ENCODE measurements at regions not wholly inside any gene's neighbourhood (a gene's known extent, or its start where the extent isn't known, plus 50 kb on each side); places are given as distances from the start of the nearest gene placed in this dataset.

DNA sequence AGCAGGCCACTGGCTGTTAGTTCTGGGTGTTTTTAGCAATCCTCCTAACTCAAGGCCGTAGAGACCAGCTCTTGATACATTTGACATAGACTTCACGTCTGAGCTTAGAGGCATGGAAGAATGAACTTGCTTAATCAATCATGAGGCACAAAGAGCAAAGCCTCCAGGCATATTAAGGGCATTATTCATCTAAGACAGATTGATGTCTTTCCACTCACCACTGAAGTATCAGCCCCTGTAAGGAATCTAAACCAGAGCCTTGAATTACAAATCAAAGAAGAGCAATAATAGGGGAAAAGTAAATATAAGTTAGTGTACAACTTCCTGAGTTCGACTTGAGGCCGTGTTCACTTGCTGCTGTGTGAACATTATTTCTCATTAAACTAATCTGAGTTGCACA, 1470.7 kb downstream of the AACS start:
- H3K4me3 Mint-ChIP-seq: no peak overlapping the region
- TF ChIP-seq, protein P1, sequence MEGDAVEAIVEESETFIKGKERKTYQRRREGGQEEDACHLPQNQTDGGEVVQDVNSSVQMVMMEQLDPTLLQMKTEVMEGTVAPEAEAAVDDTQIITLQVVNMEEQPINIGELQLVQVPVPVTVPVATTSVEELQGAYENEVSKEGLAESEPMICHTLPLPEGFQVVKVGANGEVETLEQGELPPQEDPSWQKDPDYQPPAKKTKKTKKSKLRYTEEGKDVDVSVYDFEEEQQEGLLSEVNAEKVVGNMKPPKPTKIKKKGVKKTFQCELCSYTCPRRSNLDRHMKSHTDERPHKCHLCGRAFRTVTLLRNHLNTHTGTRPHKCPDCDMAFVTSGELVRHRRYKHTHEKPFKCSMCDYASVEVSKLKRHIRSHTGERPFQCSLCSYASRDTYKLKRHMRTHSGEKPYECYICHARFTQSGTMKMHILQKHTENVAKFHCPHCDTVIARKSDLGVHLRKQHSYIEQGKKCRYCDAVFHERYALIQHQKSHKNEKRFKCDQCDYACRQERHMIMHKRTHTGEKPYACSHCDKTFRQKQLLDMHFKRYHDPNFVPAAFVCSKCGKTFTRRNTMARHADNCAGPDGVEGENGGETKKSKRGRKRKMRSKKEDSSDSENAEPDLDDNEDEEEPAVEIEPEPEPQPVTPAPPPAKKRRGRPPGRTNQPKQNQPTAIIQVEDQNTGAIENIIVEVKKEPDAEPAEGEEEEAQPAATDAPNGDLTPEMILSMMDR (IDR thresholded peaks at IDR 0.05): no peak
- peaks cover 38% of the 10 kb centered on the region for H3K9me3 Mint-ChIP-seq
- no peaks in the 10 kb centered on the region; the same call in 1 of the 2 replicates for H3K27me3 Mint-ChIP-seq (ENCODE audit: insufficient read depth)
- H3K4me1 Mint-ChIP-seq (ENCODE audit: low read depth): no peaks in the 10 kb centered on the region
- no peak for DNase-seq
- no peak overlapping the region for H3K27ac Mint-ChIP-seq
- H3K36me3 Mint-ChIP-seq (ENCODE audit: low read depth): no peaks in the 10 kb centered on the region

DNA sequence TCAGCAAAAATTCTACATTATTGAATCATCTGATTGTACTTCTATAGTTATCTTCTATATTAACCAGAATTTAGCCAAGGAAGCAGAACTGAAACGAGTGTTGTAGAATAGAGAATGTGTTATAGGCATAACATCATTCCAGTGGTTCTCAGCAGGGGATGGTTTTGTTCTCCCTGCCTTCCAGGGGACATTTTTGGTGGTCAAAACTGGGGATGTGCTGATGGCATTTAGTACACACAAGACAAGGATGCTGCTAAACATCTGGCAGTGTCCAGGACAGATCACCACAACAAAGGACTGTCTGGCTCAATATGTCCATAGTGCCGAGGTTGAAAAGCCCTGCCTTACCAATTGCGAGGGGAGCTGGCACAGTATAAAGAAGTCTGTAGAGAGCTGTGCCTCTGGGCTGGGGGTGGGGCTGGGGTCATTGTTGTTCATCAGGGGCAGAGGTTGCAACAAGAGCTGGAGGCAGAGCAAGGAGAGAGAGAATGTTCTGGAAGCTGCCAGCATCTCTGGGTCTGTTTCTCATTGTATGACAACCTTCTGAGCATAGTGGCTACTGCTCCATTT, 1472.8 kb downstream of the AACS start:
- no peaks in the 10 kb centered on the region for H3K4me1 Mint-ChIP-seq (ENCODE audit: low read depth)

DNA sequence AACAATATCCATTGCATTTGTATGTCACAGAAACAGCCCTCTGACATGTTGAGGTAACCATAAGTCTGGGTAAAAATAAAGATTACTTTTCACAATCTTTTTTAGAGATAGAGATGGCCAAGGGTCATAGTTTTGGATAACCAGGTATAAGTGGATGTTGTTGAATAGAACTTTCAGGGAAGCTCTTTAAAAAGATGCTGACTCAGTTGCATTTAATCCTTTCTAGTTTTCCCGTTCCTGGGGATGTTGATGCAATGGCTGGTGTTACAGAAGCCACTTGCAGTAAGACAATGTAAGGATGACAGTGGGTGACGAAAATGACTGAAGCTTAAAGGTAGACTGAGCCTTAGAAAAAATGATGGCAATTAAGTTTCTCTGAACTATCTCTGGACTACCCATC, 1473.7 kb downstream of the AACS start:
- no peak for DNase-seq
- Mint-ChIP-seq H3K9me3 (peaks cover 47% of the 10 kb centered on the region), H3K4me3 (no peak overlapping the region), H3K36me3 (ENCODE audit: low read depth) (no peaks in the 10 kb centered on the region), H3K27me3 (ENCODE audit: insufficient read depth) (no peaks in the 10 kb centered on the region), H3K27ac (no peak overlapping the region), H3K4me1 (ENCODE audit: low read depth) (no peaks in the 10 kb centered on the region)
- TF ChIP-seq, protein P1 (IDR thresholded peaks at IDR 0.05): no peak

More for the DNA sequence above, 1472.8 kb downstream of the AACS start:
- no peak for DNase-seq
- H3K27me3 Mint-ChIP-seq (ENCODE audit: insufficient read depth): no peaks in the 10 kb centered on the region
- TF ChIP-seq, protein P1 (IDR thresholded peaks at IDR 0.05): no peak
- H3K9me3 Mint-ChIP-seq: peaks cover 45% of the 10 kb centered on the region
- no peak overlapping the region for H3K27ac Mint-ChIP-seq
- H3K36me3 Mint-ChIP-seq (ENCODE audit: low read depth): no peaks in the 10 kb centered on the region
- H3K4me3 Mint-ChIP-seq: no peak overlapping the region

DNA sequence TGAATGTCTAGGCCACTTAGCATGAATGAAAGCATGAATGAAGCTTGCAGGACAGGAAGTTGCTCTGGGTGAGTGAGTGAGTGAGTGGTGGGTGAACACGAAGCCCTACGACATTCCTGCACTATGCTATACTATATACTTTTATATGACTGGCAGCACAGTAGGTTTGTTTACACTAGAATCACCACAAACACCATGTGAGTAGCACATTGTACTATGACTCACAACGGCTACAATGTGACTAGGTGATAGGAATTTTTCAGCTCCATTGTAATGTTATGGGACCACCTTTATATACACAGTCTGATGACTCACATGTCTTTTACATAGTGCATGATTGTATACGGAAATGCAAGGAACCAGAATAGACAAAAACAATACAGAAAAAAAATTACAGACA, 1480.2 kb downstream of the AACS start:
- Mint-ChIP-seq H3K4me1 (ENCODE audit: low read depth) (no peaks in the 10 kb centered on the region), H3K27ac (no peak overlapping the region), H3K4me3 (no peak overlapping the region), H3K9me3 (peaks cover 25% of the 10 kb centered on the region), H3K36me3 (ENCODE audit: low read depth) (no peaks in the 10 kb centered on the region), H3K27me3 (ENCODE audit: insufficient read depth) (no peaks in the 10 kb centered on the region)
- DNase-seq: no peak
- TF ChIP-seq, protein P1 (IDR thresholded peaks at IDR 0.05): no peak

DNA sequence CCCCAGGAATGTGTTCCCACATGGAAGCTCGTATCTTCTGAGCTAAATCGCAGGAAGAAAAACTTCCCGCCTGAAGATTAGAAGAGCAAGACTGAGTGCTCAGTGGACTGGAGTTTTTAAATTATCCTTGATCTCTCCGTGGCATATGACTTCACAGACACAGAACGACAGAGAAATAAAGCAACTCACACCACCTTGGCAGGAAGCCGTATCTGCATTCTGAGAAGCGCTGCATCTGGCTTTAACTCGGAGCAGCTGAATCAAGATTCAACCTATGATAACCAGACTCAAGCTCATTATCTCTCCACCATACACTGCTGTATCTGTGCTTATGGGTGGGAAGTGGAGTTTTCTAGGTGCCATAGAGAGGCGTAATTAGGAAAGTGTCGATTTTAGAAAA, 1482.7 kb downstream of the AACS start:
- TF ChIP-seq, protein P1 (IDR thresholded peaks at IDR 0.05): no peak
- H3K27me3 Mint-ChIP-seq (ENCODE audit: insufficient read depth): no peaks in the 10 kb centered on the region
- H3K36me3 Mint-ChIP-seq (ENCODE audit: low read depth): no peaks in the 10 kb centered on the region; the same call in 1 of the 2 replicates
- H3K4me1 Mint-ChIP-seq (ENCODE audit: low read depth): no peaks in the 10 kb centered on the region
- peaks cover 27% of the 10 kb centered on the region for H3K9me3 Mint-ChIP-seq
- no peak overlapping the region for H3K27ac Mint-ChIP-seq
- no peak for DNase-seq
- no peak overlapping the region for H3K4me3 Mint-ChIP-seq

DNA sequence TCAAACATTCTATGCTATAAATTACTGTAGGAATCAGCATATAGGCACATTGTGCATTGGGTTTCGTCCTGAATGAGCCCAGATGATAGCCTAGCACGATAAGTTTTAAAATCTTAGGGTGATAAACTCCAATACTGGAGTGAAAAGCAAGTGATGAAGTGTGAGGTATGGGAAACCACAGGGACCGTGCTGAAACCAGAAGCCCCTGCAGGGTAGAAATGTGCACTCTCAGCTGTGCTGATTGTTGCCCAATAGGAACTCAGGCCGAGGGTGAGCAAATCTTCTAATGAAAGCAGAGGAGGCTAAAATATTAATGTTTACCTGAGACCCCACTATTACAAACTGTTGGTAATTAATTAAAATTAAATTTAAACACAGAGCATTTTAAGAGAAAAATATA, 1486.6 kb downstream of the AACS start:
- Mint-ChIP-seq H3K4me1 (ENCODE audit: low read depth) (no peaks in the 10 kb centered on the region), H3K27ac (no peak overlapping the region), H3K27me3 (ENCODE audit: insufficient read depth) (no peaks in the 10 kb centered on the region), H3K36me3 (ENCODE audit: low read depth) (no peaks in the 10 kb centered on the region; the same call in 1 of the 2 replicates), H3K4me3 (no peak overlapping the region), H3K9me3 (peaks cover 44% of the 10 kb centered on the region)
- TF ChIP-seq, protein P1 (IDR thresholded peaks at IDR 0.05): no peak
- no peak for DNase-seq
